HG02571 (cell line): ENCODE measurements at regions not wholly inside any gene's neighbourhood (a gene's known extent, or its start where the extent isn't known, plus 50 kb on each side); places are given as distances from the start of the nearest gene placed in this dataset.

ENCODE experiments used
- ATAC-seq: cut with Tn5 transposase; IDR thresholded peaks from one replicate; pipeline ENCODE4 v1.9.1; 2021; ENCODE audit warnings: mild to moderate bottlenecking, moderate library complexity; ENCODE audit not compliant: unreplicated experiment

- peak; percentile 76 for ATAC-seq
Observed at GRCh38 chr2:214674278-214674677, 135.2 kb downstream of the BARD1 start.

- ATAC-seq, result no peak
Observed at GRCh38 chr2:214671319-214671885, 138.1 kb downstream of the BARD1 start.

GRCh38 chr2:214652473-214652872 is 157.0 kb downstream of the BARD1 start:
- no peak for ATAC-seq

- no peak for ATAC-seq
Observed at GRCh38 chr2:214651451-214651850, 158.0 kb downstream of the BARD1 start.

- no peak for ATAC-seq
Observed at GRCh38 chr2:214649440-214650205, 159.9 kb downstream of the BARD1 start.

GRCh38 chr2:214648520-214648919 is 161.0 kb downstream of the BARD1 start:
- no peak for ATAC-seq

GRCh38 chr2:214631406-214631805 is 178.1 kb downstream of the BARD1 start:
- no peak for ATAC-seq

GRCh38 chr2:214630402-214631045 is 179.0 kb downstream of the BARD1 start:
- no peak for ATAC-seq

- no peak for ATAC-seq
Observed at GRCh38 chr2:214629875-214630274, 179.6 kb downstream of the BARD1 start.
